HepG2 (cell line): ENCODE measurements at regions not wholly inside any gene's neighbourhood (a gene's known extent, or its start where the extent isn't known, plus 50 kb on each side); places are given as distances from the start of the nearest gene placed in this dataset.

Experiments
- ATAC-seq: fragments of 200-7000 bp; cut with Tn5 transposase; 3 replicates; pipeline ENCODE4 v1.9.1; 2020; ENCODE audit warnings: mild to moderate bottlenecking, moderate library complexity
- BruUV-seq: library from RNA; stranded (reverse); fragments of 400-500 nt; replicated peaks from 2 replicates; lab custom pipeline; 2021; lab: Mats Ljungman, UMichigan
- CTCF ChIA-PET: fragments of 300-600 bp; formaldehyde crosslinking; extraction: SDS; loops from one replicate; lab custom pipeline; 2021; ENCODE audit warnings: low total read pairs, inconsistent platforms, low intra/inter-chr PET ratio; lab: Yijun Ruan, JAX
- POLR2A ChIA-PET: fragments of 350-600 bp; sonication (Branson Sonifier 250); formaldehyde crosslinking; loops from one replicate; lab custom pipeline; 2020; ENCODE audit warnings: antibody characterized with exemption, inconsistent platforms; lab: Yijun Ruan, JAX
- DNase-seq: peaks from one replicate; pipeline ENCODE4 v3.0.0-alpha.2; 2015; ENCODE audit warnings: low spot score
- FAIRE-seq: peaks from 3 replicates; lab custom pipeline; 2011; peaks lifted over from hg19 to GRCh38; lab: Jason Lieb, UNC
- H2AFZ ChIP-seq: one replicate; pipeline ENCODE4 v1.6.1; 2011; ENCODE audit warnings: low read length, inconsistent platforms
- H3K27ac ChIP-seq: fragments of 300-600 bp; 3 replicates; pipeline ENCODE4 v1.8.0; 2011; ENCODE audit warnings: mixed run types, mild to moderate bottlenecking, mixed read lengths, low read length, inconsistent platforms; ENCODE audit not compliant: insufficient read depth; ENCODE audit errors: extremely low read length
- H3K27me3 ChIP-seq, 2 experiments: fragments of 200-600 bp in 1 of 2; 2 replicates in 1 of 2; 3 replicates in 1 of 2; pipeline versions ENCODE4 v1.6.0 to v1.8.0; 2011; ENCODE audit warnings: low read length in 2 of 2, mild to moderate bottlenecking in 2 of 2, moderate library complexity in 2 of 2, inconsistent platforms in 1 of 2; ENCODE audit not compliant: insufficient read depth in 2 of 2, control insufficient read depth in 1 of 2
- H3K36me3 ChIP-seq, 2 experiments: fragments of 200-600 bp in 1 of 2; replicated peaks in 1 of 2; 2 replicates in 1 of 2; 3 replicates in 1 of 2; pipeline versions ENCODE4 v1.5.1 to v1.8.0; 2011; ENCODE audit warnings: low read length in 2 of 2, inconsistent platforms in 1 of 2; ENCODE audit not compliant: insufficient read depth in 2 of 2, control insufficient read depth in 1 of 2
- H3K4me1 ChIP-seq: 2 replicates; pipeline ENCODE4 v1.5.1; 2012; ENCODE audit warnings: low read length, inconsistent platforms; ENCODE audit not compliant: insufficient read depth
- H3K4me2 ChIP-seq: 2 replicates; pipeline ENCODE4 v1.6.0; 2011; ENCODE audit warnings: low read depth, low read length, inconsistent platforms
- H3K4me3 ChIP-seq, 3 experiments: fragments of 200-600 bp in 1 of 3; sonication (generic), shearing (Covaris generic) in 1 of 3; replicated peaks in 1 of 3; 2 replicates each; pipeline ENCODE4 v1.5.1; 2011 to 2016; ENCODE audit warnings: low read length in 3 of 3, inconsistent platforms in 2 of 3, low read depth in 2 of 3, mild to moderate bottlenecking in 2 of 3, control low read depth in 1 of 3, mixed read lengths in 1 of 3; ENCODE audit not compliant: insufficient read depth in 1 of 3
- H3K79me2 ChIP-seq: one replicate; pipeline ENCODE4 v1.6.1; 2011; ENCODE audit warnings: low read length, inconsistent platforms; ENCODE audit not compliant: insufficient read depth
- H3K9ac ChIP-seq: 2 replicates; pipeline ENCODE4 v1.6.0; 2011; ENCODE audit warnings: mild to moderate bottlenecking, low read depth, low read length, inconsistent platforms; ENCODE audit not compliant: insufficient read depth
- H3K9me3 ChIP-seq: 2 replicates; pipeline ENCODE4 v1.5.1; 2012; ENCODE audit warnings: mild to moderate bottlenecking, low read length
- H4K20me1 ChIP-seq: 2 replicates; pipeline ENCODE4 v1.6.0; 2011; ENCODE audit warnings: inconsistent platforms, mild to moderate bottlenecking, low read length, moderate library complexity; ENCODE audit not compliant: insufficient read depth
- BORCS8-MEF2B ChIP-seq: sonication (generic); formaldehyde crosslinking; IDR thresholded peaks from 2 replicates; pipeline ENCODE4 v1.8.0; 2022; ENCODE audit warnings: mild to moderate bottlenecking, missing genetic modification reagents
- FIP1L1 ChIP-seq: fragments of 200-400 bp; formaldehyde crosslinking; IDR thresholded peaks from 2 replicates; pipeline ENCODE4 v1.6.1; 2018; ENCODE audit warnings: low read depth, mild to moderate bottlenecking, low read length, moderate library complexity, borderline replicate concordance; ENCODE audit not compliant: insufficient read depth
- FLYWCH1 ChIP-seq: sonication (generic); formaldehyde crosslinking; IDR thresholded peaks from 2 replicates; pipeline ENCODE4 v1.8.1; 2023; ENCODE audit warnings: mild to moderate bottlenecking, missing genetic modification reagents
- HNRNPUL1 ChIP-seq: fragments of 200-400 bp; formaldehyde crosslinking; IDR thresholded peaks from 2 replicates; pipeline ENCODE4 v1.6.1; 2017; ENCODE audit warnings: low read depth, mild to moderate bottlenecking, low read length, moderate library complexity
- KDM3A ChIP-seq: IDR thresholded peaks from 2 replicates; pipeline ENCODE4 v1.6.1; 2018; ENCODE audit warnings: low read depth, missing compliant biosample characterization
- PTBP1 ChIP-seq: fragments of 200-400 bp; formaldehyde crosslinking; IDR thresholded peaks from 2 replicates; pipeline ENCODE4 v1.6.1; 2018; ENCODE audit warnings: low read length, low read depth; ENCODE audit not compliant: poor library complexity, severe bottlenecking
- RARA ChIP-seq: IDR thresholded peaks from 2 replicates; pipeline ENCODE4 v1.6.1; 2016; ENCODE audit warnings: missing genetic modification reagents, missing compliant biosample characterization
- ZBTB21 ChIP-seq: sonication (generic); formaldehyde crosslinking; IDR thresholded peaks from 2 replicates; pipeline ENCODE4 v1.4.0; 2020; ENCODE audit warnings: missing genetic modification reagents
- ZNF160 ChIP-seq: sonication (generic); formaldehyde crosslinking; IDR thresholded peaks from 2 replicates; pipeline ENCODE4 v1.8.0; 2022; ENCODE audit warnings: mild to moderate bottlenecking, inconsistent platforms, missing genetic modification reagents
- ZNF263 ChIP-seq: sonication (generic); formaldehyde crosslinking; IDR thresholded peaks from 2 replicates; pipeline ENCODE4 v1.4.0; 2020; ENCODE audit warnings: missing genetic modification reagents
- ZNF530 ChIP-seq: sonication (generic); formaldehyde crosslinking; IDR thresholded peaks from 2 replicates; pipeline ENCODE4 v1.5.0; 2020; ENCODE audit warnings: low read depth, mild to moderate bottlenecking, missing genetic modification reagents
- WGBS: methylation state at CpG from one replicate; pipeline ENCODE4 v1.1.6; 2017; ENCODE audit warnings: low lambda C conversion rate; 5-methylcytosine and 5-hydroxymethylcytosine counted together
- in situ Hi-C: cut with HindIII; loops from 2 replicates; pipeline ENCODE4 v1.10.0; 2017; ENCODE audit warnings: low pct_unique_long_range_greater_than_20kb; ENCODE audit not compliant: extremely low pct_ligation_motif_present
- intact Hi-C: fragments of 100-400 bp; cut with micrococcal nuclease; formaldehyde crosslinking; loops from one replicate; pipeline ENCODE4 v1.10.0; 2022; ENCODE audit not compliant: unreplicated experiment
- TF ChIP-seq, protein P1 (sequence below): sonication (generic); formaldehyde crosslinking; IDR thresholded peaks from 2 replicates; pipeline ENCODE4 v1.4.0; 2020; ENCODE audit warnings: missing genetic modification reagents, borderline replicate concordance
- TF ChIP-seq, protein P2 (sequence below): sonication (generic); formaldehyde crosslinking; IDR thresholded peaks from 2 replicates; pipeline ENCODE4 v1.5.0; 2020; ENCODE audit warnings: missing genetic modification reagents
- TF ChIP-seq, protein P3 (sequence below), 2 experiments: fragments of 450-650 bp in 1 of 2; sonication (generic) in 1 of 2; formaldehyde crosslinking; IDR thresholded peaks; 2 replicates each; pipeline versions ENCODE4 v1.5.0 to v1.8.0; 2020 to 2022; ENCODE audit warnings: mild to moderate bottlenecking in 1 of 2, missing genetic modification reagents in 1 of 2

DNA sequence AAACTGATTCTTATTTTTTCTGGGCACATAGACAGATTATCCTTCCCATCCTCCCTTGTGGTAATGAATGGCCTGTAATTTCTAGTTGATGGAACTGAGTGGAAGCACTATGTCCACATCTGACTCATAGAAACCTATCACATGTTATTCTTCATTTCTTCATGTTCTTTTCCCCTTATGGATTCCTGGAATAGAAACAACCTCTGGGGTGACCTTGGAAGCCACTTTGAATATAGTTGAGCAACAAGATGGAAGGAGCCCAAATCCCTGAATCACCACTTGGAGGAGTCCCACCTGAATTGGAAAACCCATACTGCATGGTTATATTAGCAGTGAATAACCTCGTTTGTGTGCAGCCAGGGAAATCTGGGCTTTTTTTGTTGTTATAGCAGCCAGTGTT, 137.8 kb downstream of the MID1IP1 start (continued):
- TF ChIP-seq ZBTB21 (CRISPR knock-in tag) (no peak), ZNF530 (CRISPR knock-in tag) (no peak)

DNA sequence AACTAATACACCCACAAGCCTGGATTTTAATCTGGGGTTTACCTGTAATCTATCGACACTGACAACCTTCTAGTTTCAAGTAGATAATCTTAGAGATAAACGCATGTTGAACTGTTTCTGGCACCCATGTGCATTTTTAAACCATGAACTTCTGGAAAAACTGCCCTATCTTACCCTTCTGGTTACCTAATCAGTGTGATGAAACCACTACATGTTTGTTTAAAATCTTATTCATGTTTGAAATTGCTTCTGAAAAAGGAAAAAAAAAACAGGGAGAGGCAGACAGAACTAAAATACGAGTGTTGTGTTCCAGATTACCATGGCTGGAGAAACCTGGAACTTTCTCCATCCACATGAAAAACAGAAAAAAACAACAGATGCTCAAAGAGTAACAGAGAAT, 139.3 kb downstream of the MID1IP1 start:
- Histone ChIP-seq H3K4me1 (no peaks in the 10 kb centered on the region; the same call in 1 of the 2 replicates), H3K4me3 (no peak overlapping the region), H4K20me1 (no peaks in the 10 kb centered on the region), H3K79me2 (no peaks in the 10 kb centered on the region), H3K27me3 (no peaks in the 10 kb centered on the region), H3K4me2 (no peak overlapping the region), H3K9me3 (no peaks in the 10 kb centered on the region), H3K9ac (no peak overlapping the region), H3K36me3 (no peaks in the 10 kb centered on the region), H3K27ac (no peak overlapping the region), H2AFZ (no peak overlapping the region)
- BruUV-seq, result no TSS peak
- DNase-seq (no peak), ATAC-seq (no peak), FAIRE-seq (no peak)
- TF ChIP-seq ZNF160 (CRISPR knock-in tag), result no peak
- 0 out of 2 replicates have a peak, but pooled peaks have one; percentile 13 for TF ChIP-seq RARA (CRISPR knock-in tag)
- TF ChIP-seq, protein P1, sequence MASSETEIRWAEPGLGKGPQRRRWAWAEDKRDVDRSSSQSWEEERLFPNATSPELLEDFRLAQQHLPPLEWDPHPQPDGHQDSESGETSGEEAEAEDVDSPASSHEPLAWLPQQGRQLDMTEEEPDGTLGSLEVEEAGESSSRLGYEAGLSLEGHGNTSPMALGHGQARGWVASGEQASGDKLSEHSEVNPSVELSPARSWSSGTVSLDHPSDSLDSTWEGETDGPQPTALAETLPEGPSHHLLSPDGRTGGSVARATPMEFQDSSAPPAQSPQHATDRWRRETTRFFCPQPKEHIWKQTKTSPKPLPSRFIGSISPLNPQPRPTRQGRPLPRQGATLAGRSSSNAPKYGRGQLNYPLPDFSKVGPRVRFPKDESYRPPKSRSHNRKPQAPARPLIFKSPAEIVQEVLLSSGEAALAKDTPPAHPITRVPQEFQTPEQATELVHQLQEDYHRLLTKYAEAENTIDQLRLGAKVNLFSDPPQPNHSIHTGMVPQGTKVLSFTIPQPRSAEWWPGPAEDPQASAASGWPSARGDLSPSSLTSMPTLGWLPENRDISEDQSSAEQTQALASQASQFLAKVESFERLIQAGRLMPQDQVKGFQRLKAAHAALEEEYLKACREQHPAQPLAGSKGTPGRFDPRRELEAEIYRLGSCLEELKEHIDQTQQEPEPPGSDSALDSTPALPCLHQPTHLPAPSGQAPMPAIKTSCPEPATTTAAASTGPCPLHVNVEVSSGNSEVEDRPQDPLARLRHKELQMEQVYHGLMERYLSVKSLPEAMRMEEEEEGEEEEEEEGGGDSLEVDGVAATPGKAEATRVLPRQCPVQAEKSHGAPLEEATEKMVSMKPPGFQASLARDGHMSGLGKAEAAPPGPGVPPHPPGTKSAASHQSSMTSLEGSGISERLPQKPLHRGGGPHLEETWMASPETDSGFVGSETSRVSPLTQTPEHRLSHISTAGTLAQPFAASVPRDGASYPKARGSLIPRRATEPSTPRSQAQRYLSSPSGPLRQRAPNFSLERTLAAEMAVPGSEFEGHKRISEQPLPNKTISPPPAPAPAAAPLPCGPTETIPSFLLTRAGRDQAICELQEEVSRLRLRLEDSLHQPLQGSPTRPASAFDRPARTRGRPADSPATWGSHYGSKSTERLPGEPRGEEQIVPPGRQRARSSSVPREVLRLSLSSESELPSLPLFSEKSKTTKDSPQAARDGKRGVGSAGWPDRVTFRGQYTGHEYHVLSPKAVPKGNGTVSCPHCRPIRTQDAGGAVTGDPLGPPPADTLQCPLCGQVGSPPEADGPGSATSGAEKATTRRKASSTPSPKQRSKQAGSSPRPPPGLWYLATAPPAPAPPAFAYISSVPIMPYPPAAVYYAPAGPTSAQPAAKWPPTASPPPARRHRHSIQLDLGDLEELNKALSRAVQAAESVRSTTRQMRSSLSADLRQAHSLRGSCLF (CRISPR knock-in tag), result no peak
- no peak for TF ChIP-seq FLYWCH1 (CRISPR knock-in tag)
- no peak for TF ChIP-seq BORCS8-MEF2B
- TF ChIP-seq, protein P2, sequence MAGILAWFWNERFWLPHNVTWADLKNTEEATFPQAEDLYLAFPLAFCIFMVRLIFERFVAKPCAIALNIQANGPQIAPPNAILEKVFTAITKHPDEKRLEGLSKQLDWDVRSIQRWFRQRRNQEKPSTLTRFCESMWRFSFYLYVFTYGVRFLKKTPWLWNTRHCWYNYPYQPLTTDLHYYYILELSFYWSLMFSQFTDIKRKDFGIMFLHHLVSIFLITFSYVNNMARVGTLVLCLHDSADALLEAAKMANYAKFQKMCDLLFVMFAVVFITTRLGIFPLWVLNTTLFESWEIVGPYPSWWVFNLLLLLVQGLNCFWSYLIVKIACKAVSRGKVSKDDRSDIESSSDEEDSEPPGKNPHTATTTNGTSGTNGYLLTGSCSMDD, result no peak
- no peak for TF ChIP-seq FIP1L1
- no peak for TF ChIP-seq KDM3A
- no peak for TF ChIP-seq PTBP1
- no peak for TF ChIP-seq HNRNPUL1
- TF ChIP-seq, protein P3, sequence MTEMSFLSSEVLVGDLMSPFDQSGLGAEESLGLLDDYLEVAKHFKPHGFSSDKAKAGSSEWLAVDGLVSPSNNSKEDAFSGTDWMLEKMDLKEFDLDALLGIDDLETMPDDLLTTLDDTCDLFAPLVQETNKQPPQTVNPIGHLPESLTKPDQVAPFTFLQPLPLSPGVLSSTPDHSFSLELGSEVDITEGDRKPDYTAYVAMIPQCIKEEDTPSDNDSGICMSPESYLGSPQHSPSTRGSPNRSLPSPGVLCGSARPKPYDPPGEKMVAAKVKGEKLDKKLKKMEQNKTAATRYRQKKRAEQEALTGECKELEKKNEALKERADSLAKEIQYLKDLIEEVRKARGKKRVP (CRISPR knock-in tag; IDR thresholded peaks at IDR 0.05), result 0 out of 4 replicates have a peak, but pooled peaks of 1 of the 2 experiments have one; percentile 30
- no peak for TF ChIP-seq ZNF263 (CRISPR knock-in tag)
- CTCF ChIA-PET, result no interaction called here
- 1% methylated on average over 3 of the region's 3 CpGs for WGBS
- POLR2A ChIA-PET, result no interaction called here
- in situ Hi-C loops, result no loop called here
- intact Hi-C loops, result no loop called here
